HEK293 (cell line): ENCODE measurements at regions not wholly inside any gene's neighbourhood (a gene's known extent, or its start where the extent isn't known, plus 50 kb on each side); places are given as distances from the start of the nearest gene placed in this dataset.

ENCODE experiments used
- CTCF ChIA-PET: fragments of 350-600 bp; formaldehyde crosslinking; extraction: SDS; loops from one replicate; lab custom pipeline; 2021; ENCODE audit warnings: antibody characterized with exemption; lab: Yijun Ruan, JAX
- POLR2A ChIA-PET: fragments of 300-600 bp; formaldehyde crosslinking; extraction: SDS; loops from one replicate; lab custom pipeline; 2020; ENCODE audit warnings: antibody characterized with exemption, inconsistent platforms; lab: Yijun Ruan, JAX
- H3K27ac ChIP-seq: fragments of 200-500 bp; sonication (Bioruptor generic); 2 replicates; pipeline ENCODE4 v1.5.1; 2014; ENCODE audit warnings: low read depth, low read length, control low read depth, inconsistent platforms; ENCODE audit errors: extremely low read depth
- H3K36me3 ChIP-seq, 2 experiments: fragments of 200-500 bp in 1 of 2; sonication (Bioruptor generic) in 1 of 2; 1 replicate in 1 of 2; 2 replicates in 1 of 2; pipeline ENCODE4 v1.5.1; 2014 to 2017; ENCODE audit warnings: inconsistent platforms in 2 of 2, low read length in 2 of 2; ENCODE audit not compliant: control insufficient read depth in 2 of 2, insufficient read depth in 1 of 2
- H3K4me1 ChIP-seq: fragments of 200-500 bp; sonication (Bioruptor generic); 2 replicates; pipeline ENCODE4 v1.5.1; 2014; ENCODE audit warnings: mild to moderate bottlenecking, low read length, inconsistent platforms; ENCODE audit not compliant: control insufficient read depth, insufficient read depth
- H3K4me3 ChIP-seq: 2 replicates; pipeline ENCODE4 v1.5.1; 2011; ENCODE audit warnings: low read depth, mild to moderate bottlenecking, control low read depth, low read length, moderate library complexity
- H3K9me3 ChIP-seq: fragments of 200-500 bp; sonication (Bioruptor generic); 2 replicates; pipeline ENCODE4 v1.5.1; 2014; ENCODE audit warnings: low read depth, low read length, inconsistent platforms; ENCODE audit not compliant: control insufficient read depth, insufficient read depth
- PRDM2 ChIP-seq: fragments of 450-650 bp; formaldehyde crosslinking; IDR thresholded peaks from 2 replicates; pipeline ENCODE4 v1.5.1; 2016; ENCODE audit warnings: missing biosample characterization, missing genetic modification characterization, borderline replicate concordance
- ZBTB17 ChIP-seq: fragments of 450-650 bp; formaldehyde crosslinking; IDR thresholded peaks from 2 replicates; pipeline ENCODE4 v1.5.1; 2016; ENCODE audit warnings: missing biosample characterization, missing genetic modification characterization
- ZBTB6 ChIP-seq: fragments of 450-650 bp; formaldehyde crosslinking; IDR thresholded peaks from 2 replicates; pipeline ENCODE4 v1.5.1; 2017; ENCODE audit warnings: missing biosample characterization, missing genetic modification characterization
- ZNF155 ChIP-seq: fragments of 450-650 bp; formaldehyde crosslinking; IDR thresholded peaks from 2 replicates; pipeline ENCODE4 v1.5.1; 2016; ENCODE audit warnings: missing biosample characterization, missing genetic modification characterization
- ZNF223 ChIP-seq: fragments of 450-650 bp; formaldehyde crosslinking; IDR thresholded peaks from 2 replicates; pipeline ENCODE4 v1.5.1; 2016; ENCODE audit warnings: missing biosample characterization, missing genetic modification characterization
- ZNF354C ChIP-seq: fragments of 450-650 bp; formaldehyde crosslinking; IDR thresholded peaks from 2 replicates; pipeline ENCODE4 v1.5.1; 2016; ENCODE audit warnings: missing biosample characterization, missing genetic modification characterization, low read depth, borderline replicate concordance
- ZNF48 ChIP-seq: fragments of 450-650 bp; formaldehyde crosslinking; IDR thresholded peaks from 2 replicates; pipeline ENCODE4 v1.5.1; 2016; ENCODE audit warnings: missing biosample characterization, missing genetic modification characterization
- ZNF529 ChIP-seq: fragments of 450-650 bp; formaldehyde crosslinking; IDR thresholded peaks from 2 replicates; pipeline ENCODE4 v1.5.1; 2017; ENCODE audit warnings: missing genetic modification characterization, missing biosample characterization; ENCODE audit not compliant: insufficient replicate concordance
- ZNF555 ChIP-seq: fragments of 450-650 bp; formaldehyde crosslinking; conservative IDR thresholded peaks from 2 replicates; pipeline ENCODE4 v1.5.1; 2017; ENCODE audit warnings: missing biosample characterization, mild to moderate bottlenecking, missing genetic modification characterization, inconsistent platforms
- ZNF660 ChIP-seq: fragments of 450-650 bp; IDR thresholded peaks from 2 replicates; pipeline ENCODE4 v1.5.1; 2018; ENCODE audit warnings: missing biosample characterization, mild to moderate bottlenecking, missing genetic modification characterization
- TF ChIP-seq, protein P1 (sequence below): fragments of 450-650 bp; formaldehyde crosslinking; IDR thresholded peaks from 2 replicates; pipeline ENCODE4 v1.5.1; 2016; ENCODE audit warnings: missing biosample characterization, missing genetic modification characterization, borderline replicate concordance

DNA sequence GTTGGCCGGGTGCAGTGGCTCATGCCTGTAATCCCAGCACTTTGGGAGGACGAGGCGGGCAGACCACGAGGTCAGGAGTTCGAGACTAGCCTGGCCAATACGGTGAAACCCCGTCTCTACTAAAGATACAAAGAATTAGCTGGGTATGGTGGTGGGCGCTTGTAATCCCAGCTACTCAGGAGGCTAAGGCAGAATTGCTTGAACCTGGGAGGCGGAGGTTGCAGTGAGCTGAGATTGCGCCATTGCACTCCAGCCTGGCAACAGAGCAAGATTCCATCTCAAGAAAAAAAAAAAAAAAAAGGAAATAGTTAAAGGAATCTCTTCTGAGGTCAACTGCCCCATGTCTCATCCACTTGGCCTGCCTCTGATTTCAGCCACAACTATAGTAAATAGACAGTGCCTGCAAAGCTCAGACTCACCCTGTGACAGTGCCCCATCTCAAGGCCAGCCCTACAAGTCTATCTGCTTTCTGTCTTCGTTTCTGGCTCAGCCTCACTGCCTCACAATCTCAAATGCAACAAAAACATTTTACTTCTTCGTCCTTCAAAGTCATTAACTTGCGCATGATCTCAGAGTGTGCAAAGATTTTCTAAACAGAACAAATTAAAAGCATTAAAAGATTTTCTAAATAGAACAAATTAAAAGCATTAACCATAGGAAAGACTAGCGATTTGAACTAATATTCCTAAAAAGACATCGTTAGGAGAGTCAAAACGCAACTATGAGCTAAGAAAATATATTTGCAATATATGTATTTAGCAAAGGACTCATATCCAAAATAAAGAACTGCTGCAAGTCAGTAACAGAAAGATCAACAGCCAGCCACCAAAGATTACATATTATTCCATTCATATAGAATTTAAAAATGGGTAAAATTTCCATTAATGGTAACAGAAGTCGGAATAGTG is 65.0 kb upstream of the PRDX6 start (continued):
- TF ChIP-seq ZNF155 = no peak

GRCh38 chr1:173413271-173413707 is 63.8 kb upstream of the PRDX6 start:
- no peak overlapping the region for H3K4me3 ChIP-seq
- no peaks in the 10 kb centered on the region for H3K4me1 ChIP-seq
- CTCF ChIA-PET = no interaction called here

More at GRCh38 chr1:173413271-173413707, 63.8 kb upstream of the PRDX6 start:
- Histone ChIP-seq H3K36me3 (peaks cover 0 to 4% of the 10 kb centered on the region in 2 experiments; a peak in 1 of 3 replicates), H3K9me3 (no peaks in the 10 kb centered on the region), H3K27ac (no peak overlapping the region)
- TF ChIP-seq ZNF223 (tag by site-specific recombination) (no peak), ZNF529 (tag by site-specific recombination) (no peak), ZNF555 (no peak), ZNF660 (tag by site-specific recombination) (no peak), PRDM2 (no peak), ZBTB6 (no peak), ZNF354C (tag by site-specific recombination) (no peak), ZNF48 (tag by site-specific recombination) (no peak), ZBTB17 (tag by site-specific recombination) (no peak)
- TF ChIP-seq, protein P1, sequence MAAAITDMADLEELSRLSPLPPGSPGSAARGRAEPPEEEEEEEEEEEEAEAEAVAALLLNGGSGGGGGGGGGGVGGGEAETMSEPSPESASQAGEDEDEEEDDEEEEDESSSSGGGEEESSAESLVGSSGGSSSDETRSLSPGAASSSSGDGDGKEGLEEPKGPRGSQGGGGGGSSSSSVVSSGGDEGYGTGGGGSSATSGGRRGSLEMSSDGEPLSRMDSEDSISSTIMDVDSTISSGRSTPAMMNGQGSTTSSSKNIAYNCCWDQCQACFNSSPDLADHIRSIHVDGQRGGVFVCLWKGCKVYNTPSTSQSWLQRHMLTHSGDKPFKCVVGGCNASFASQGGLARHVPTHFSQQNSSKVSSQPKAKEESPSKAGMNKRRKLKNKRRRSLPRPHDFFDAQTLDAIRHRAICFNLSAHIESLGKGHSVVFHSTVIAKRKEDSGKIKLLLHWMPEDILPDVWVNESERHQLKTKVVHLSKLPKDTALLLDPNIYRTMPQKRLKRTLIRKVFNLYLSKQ (tag by site-specific recombination) = no peak
- TF ChIP-seq, all 188 proteins: peak for 0
- POLR2A ChIA-PET = no interaction called here
